HCT116 (cell line): ENCODE measurements at regions not wholly inside any gene's neighbourhood (a gene's known extent, or its start where the extent isn't known, plus 50 kb on each side); places are given as distances from the start of the nearest gene placed in this dataset.

Experiments used
- ATAC-seq: fragments of 200-7000 bp; cut with Tn5 transposase; 2 replicates; pipeline ENCODE4 v1.9.1; 2020; ENCODE audit warnings: mild to moderate bottlenecking, moderate library complexity
- BruUV-seq: library from RNA; stranded (reverse); fragments of 400-500 nt; replicated peaks from 2 replicates; lab custom pipeline; 2021; lab: Mats Ljungman, UMichigan
- CTCF ChIA-PET: fragments of 300-600 bp; sonication (Branson Sonifier 250); formaldehyde crosslinking; loops from one replicate; lab custom pipeline; 2021; ENCODE audit warnings: antibody characterized with exemption; lab: Charles Lee
- POLR2A ChIA-PET: fragments of 300-600, 350-600 bp; sonication (Branson Sonifier 250); formaldehyde crosslinking; loops from one replicate; lab custom pipeline; 2021; ENCODE audit warnings: antibody characterized with exemption; lab: Charles Lee
- RAD21 ChIA-PET, 2 experiments: fragments of 300-600 bp; sonication (Branson Sonifier 250); formaldehyde crosslinking; loops; one replicate each; lab custom pipeline; 2023; ENCODE audit warnings: low total read pairs in 2 of 2; ENCODE audit not compliant: uncharacterized antibody in 2 of 2, unreplicated experiment in 2 of 2, low non-redundant PET in 1 of 2; lab: Charles Lee
- DNase-seq: peaks from one replicate; pipeline ENCODE4 v3.0.0-alpha.2; 2010; ENCODE audit warnings: low read depth, low spot score
- H2AFZ ChIP-seq: fragments of 200-600 bp; shearing (Covaris generic), sonication (generic); 2 replicates; pipeline ENCODE4 v1.6.1; 2017; ENCODE audit warnings: low read depth, mixed run types, mixed read lengths, antibody characterized with exemption, low read length; ENCODE audit not compliant: poor library complexity, severe bottlenecking
- H3K27ac ChIP-seq: 2 replicates; pipeline ENCODE4 v1.5.1; 2012; ENCODE audit warnings: low read depth, low read length
- H3K27me3 ChIP-seq: fragments of 200-600 bp; sonication (generic); 2 replicates; pipeline ENCODE4 v1.6.1; 2016; ENCODE audit warnings: mixed run types, low read length, mixed read lengths; ENCODE audit not compliant: insufficient read depth
- H3K36me3 ChIP-seq, 2 experiments: fragments of 200-500 bp in 1 of 2; fragments of 200-600 bp in 1 of 2; sonication (Bioruptor generic) in 1 of 2; sonication (generic) in 1 of 2; 2 replicates each; pipeline versions ENCODE4 v1.5.1 to v1.6.1; 2014 to 2016; ENCODE audit warnings: low read length in 2 of 2, inconsistent platforms in 1 of 2, mixed read lengths in 1 of 2, mixed run types in 1 of 2; ENCODE audit not compliant: insufficient read depth in 2 of 2, control insufficient read depth in 1 of 2
- H3K4me1 ChIP-seq, 2 experiments: fragments of 200-600 bp in 1 of 2; sonication (generic) in 1 of 2; 2 replicates each; pipeline versions ENCODE4 v1.5.1 to v1.6.1; 2012 to 2017; ENCODE audit warnings: low read length in 2 of 2, inconsistent platforms in 1 of 2, mild to moderate bottlenecking in 1 of 2, mixed read lengths in 1 of 2, mixed run types in 1 of 2, moderate library complexity in 1 of 2; ENCODE audit not compliant: insufficient read depth in 2 of 2, control insufficient read depth in 1 of 2
- H3K4me2 ChIP-seq: fragments of 200-600 bp; sonication (generic); 2 replicates; pipeline ENCODE4 v1.6.1; 2017; ENCODE audit warnings: mixed run types, low read length, mixed read lengths
- H3K4me3 ChIP-seq, 2 experiments: fragments of 200-600 bp in 1 of 2; sonication (generic) in 1 of 2; replicated peaks in 1 of 2; 2 replicates each; pipeline ENCODE4 v1.5.1; 2011 to 2016; ENCODE audit warnings: low read length in 2 of 2, control low read depth in 1 of 2, low read depth in 1 of 2, mild to moderate bottlenecking in 1 of 2, mixed read lengths in 1 of 2, mixed run types in 1 of 2
- H3K79me2 ChIP-seq: fragments of 200-600 bp; sonication (generic); 2 replicates; pipeline ENCODE4 v1.6.1; 2017; ENCODE audit warnings: mild to moderate bottlenecking, mixed run types, low read length, moderate library complexity, mixed read lengths; ENCODE audit not compliant: insufficient read depth
- H3K9ac ChIP-seq: fragments of 200-600 bp; sonication (generic); 2 replicates; pipeline ENCODE4 v1.6.1; 2016; ENCODE audit warnings: low read length, mixed read lengths
- H3K9me2 ChIP-seq: fragments of 200-600 bp; sonication (generic), shearing (Covaris generic); 2 replicates; pipeline ENCODE4 v1.6.1; 2017; ENCODE audit warnings: mixed run types, mild to moderate bottlenecking, moderate library complexity; ENCODE audit not compliant: insufficient read depth
- H3K9me3 ChIP-seq, 2 experiments: fragments of 200-500 bp in 1 of 2; fragments of 200-600 bp in 1 of 2; sonication (Bioruptor generic) in 1 of 2; sonication (generic) in 1 of 2; 2 replicates each; pipeline ENCODE4 v1.6.1; 2014 to 2017; ENCODE audit warnings: low read length in 2 of 2, mixed read lengths in 2 of 2, inconsistent platforms in 1 of 2, low read depth in 1 of 2, mild to moderate bottlenecking in 1 of 2, mixed run types in 1 of 2, moderate library complexity in 1 of 2; ENCODE audit not compliant: control insufficient read depth in 1 of 2, insufficient read depth in 1 of 2
- H4K20me1 ChIP-seq: fragments of 200-600 bp; sonication (generic), shearing (Covaris generic); 2 replicates; pipeline ENCODE4 v1.6.1; 2017; ENCODE audit warnings: mixed run types, mild to moderate bottlenecking, moderate library complexity; ENCODE audit not compliant: insufficient read depth
- EGR1 ChIP-seq: IDR thresholded peaks from 2 replicates; pipeline ENCODE4 v1.6.1; 2012; ENCODE audit warnings: low read depth
- EZH2 ChIP-seq: fragments of 200-600 bp; sonication (generic); IDR thresholded peaks from 2 replicates; pipeline ENCODE4 v1.6.1; 2017; ENCODE audit warnings: antibody characterized with exemption, mixed run types
- EZH2phosphoT487 ChIP-seq: fragments of 200-600 bp; IDR thresholded peaks from 2 replicates; pipeline ENCODE4 v1.6.1; 2018; ENCODE audit warnings: antibody characterized with exemption, borderline replicate concordance
- JUND ChIP-seq: IDR thresholded peaks from 2 replicates; pipeline ENCODE4 v1.6.1; 2012
- POLR2A ChIP-seq: IDR thresholded peaks from 2 replicates; pipeline ENCODE4 v1.7.0; 2011; ENCODE audit warnings: borderline replicate concordance; ENCODE audit not compliant: insufficient read depth, insufficient read length; ENCODE audit errors: extremely low read depth
- POLR2AphosphoS5 ChIP-seq: IDR thresholded peaks from 2 replicates; pipeline ENCODE4 v1.6.1; 2011; ENCODE audit warnings: mild to moderate bottlenecking, low read depth, low read length, moderate library complexity
- RAD21 ChIP-seq: IDR thresholded peaks from 2 replicates; pipeline ENCODE4 v1.6.1; 2012; ENCODE audit warnings: low read depth, mild to moderate bottlenecking
- SRF ChIP-seq: IDR thresholded peaks from 2 replicates; pipeline ENCODE4 v1.6.1; 2012; ENCODE audit warnings: low read depth
- TCF7L2 ChIP-seq: IDR thresholded peaks from 2 replicates; pipeline ENCODE4 v1.7.0; 2011; ENCODE audit warnings: borderline replicate concordance, inconsistent platforms; ENCODE audit not compliant: insufficient read depth, insufficient read length; ENCODE audit errors: extremely low read depth
- YY1 ChIP-seq: IDR thresholded peaks from 2 replicates; pipeline ENCODE4 v1.6.1; 2011; ENCODE audit warnings: low read length, low read depth, moderate library complexity, mild to moderate bottlenecking; ENCODE audit not compliant: insufficient replicate concordance; ENCODE audit errors: extremely low read depth
- ZBTB33 ChIP-seq: IDR thresholded peaks from 2 replicates; pipeline ENCODE4 v1.6.1; 2011; ENCODE audit warnings: mild to moderate bottlenecking, low read length, moderate library complexity; ENCODE audit not compliant: insufficient replicate concordance; ENCODE audit errors: extremely low read depth
- ZFX ChIP-seq: fragments of 450-650 bp; IDR thresholded peaks from 2 replicates; pipeline ENCODE4 v1.6.1; 2017
- ZNF274 ChIP-seq: fragments of 200-500 bp; sonication (Bioruptor generic); IDR thresholded peaks from 2 replicates; pipeline ENCODE4 v1.6.1; 2014; ENCODE audit warnings: mild to moderate bottlenecking, low read depth, low read length, inconsistent platforms
- intact Hi-C: fragments of 100-400 bp; cut with micrococcal nuclease; formaldehyde crosslinking; loops from 2 replicates; pipeline ENCODE4 v1.10.0; 2022
- TF ChIP-seq, protein P1 (sequence below), 3 experiments: fragments of 200-600 bp in 1 of 3; sonication (generic) in 1 of 3; IDR thresholded peaks in 2 of 3; conservative IDR thresholded peaks in 1 of 3; 2 replicates each; pipeline ENCODE4 v1.5.1; 2012 to 2017; ENCODE audit warnings: low read depth in 2 of 3, low read length in 2 of 3, antibody characterized with exemption in 1 of 3, borderline replicate concordance in 1 of 3, control low read depth in 1 of 3, mild to moderate bottlenecking in 1 of 3, mixed read lengths in 1 of 3, mixed run types in 1 of 3, moderate library complexity in 1 of 3; ENCODE audit not compliant: insufficient read depth in 1 of 3
- TF ChIP-seq, protein P2 (sequence below): IDR thresholded peaks from 2 replicates; pipeline ENCODE4 v1.6.1; 2012

GRCh38 chr14:94689218-94689984 lies 77.2 kb downstream of the SERPINA3 start:
- intact Hi-C loops: loop anchor here (1.0 to 10.0 kb wide), 4 partner anchors 59 to 743 kb away; no protein-coding TSS in a partner anchor
- no peaks in the 10 kb centered on the region for H3K36me3 ChIP-seq
- H2AFZ ChIP-seq: peak overlapping the region; percentile 99
- no peaks in the 10 kb centered on the region for H4K20me1 ChIP-seq
- ATAC-seq: peak; percentile 99
- H3K4me1 ChIP-seq: peaks cover 0 to 8% of the 10 kb centered on the region in 2 experiments; a peak in 1 of 4 replicates
- POLR2A ChIA-PET: interaction anchor here (0.5 kb wide), 1 partner anchor 116 kb away, joined by 4 read pairs; no protein-coding TSS in a partner anchor
- no peaks in the 10 kb centered on the region for H3K27me3 ChIP-seq
- H3K4me2 ChIP-seq: peak overlapping the region; percentile 73
- BruUV-seq: no TSS peak
- no peaks in the 10 kb centered on the region for H3K9me3 ChIP-seq
- H3K9me2 ChIP-seq: no peaks in the 10 kb centered on the region
- peak overlapping the region; percentile 24 to 29; a peak in 3 of 4 replicates for H3K4me3 ChIP-seq
- TF ChIP-seq RAD21 (peak; percentile 98), ZNF274 (no peak), EZH2phosphoT487 (no peak), POLR2AphosphoS5 (no peak), JUND (no peak), EZH2 (no peak), POLR2A (no peak), EGR1 (no peak), SRF (no peak), ZFX (peak; percentile 44; the same call in 1 of the 2 replicates), YY1 (no peak), TCF7L2 (no peak), ZBTB33 (no peak)
- TF ChIP-seq, protein P1, sequence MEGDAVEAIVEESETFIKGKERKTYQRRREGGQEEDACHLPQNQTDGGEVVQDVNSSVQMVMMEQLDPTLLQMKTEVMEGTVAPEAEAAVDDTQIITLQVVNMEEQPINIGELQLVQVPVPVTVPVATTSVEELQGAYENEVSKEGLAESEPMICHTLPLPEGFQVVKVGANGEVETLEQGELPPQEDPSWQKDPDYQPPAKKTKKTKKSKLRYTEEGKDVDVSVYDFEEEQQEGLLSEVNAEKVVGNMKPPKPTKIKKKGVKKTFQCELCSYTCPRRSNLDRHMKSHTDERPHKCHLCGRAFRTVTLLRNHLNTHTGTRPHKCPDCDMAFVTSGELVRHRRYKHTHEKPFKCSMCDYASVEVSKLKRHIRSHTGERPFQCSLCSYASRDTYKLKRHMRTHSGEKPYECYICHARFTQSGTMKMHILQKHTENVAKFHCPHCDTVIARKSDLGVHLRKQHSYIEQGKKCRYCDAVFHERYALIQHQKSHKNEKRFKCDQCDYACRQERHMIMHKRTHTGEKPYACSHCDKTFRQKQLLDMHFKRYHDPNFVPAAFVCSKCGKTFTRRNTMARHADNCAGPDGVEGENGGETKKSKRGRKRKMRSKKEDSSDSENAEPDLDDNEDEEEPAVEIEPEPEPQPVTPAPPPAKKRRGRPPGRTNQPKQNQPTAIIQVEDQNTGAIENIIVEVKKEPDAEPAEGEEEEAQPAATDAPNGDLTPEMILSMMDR (IDR thresholded peaks at IDR 0.05 in 2 of 3, conservative IDR thresholded peaks at IDR 0.05 in 1 of 3; ENCODE audit: borderline replicate concordance in 1 of 3, insufficient read depth in 1 of 3, low read depth in 2 of 3, low read length in 2 of 3): peak; percentile 90 to 97 (median 96)
- TF ChIP-seq, protein P2, sequence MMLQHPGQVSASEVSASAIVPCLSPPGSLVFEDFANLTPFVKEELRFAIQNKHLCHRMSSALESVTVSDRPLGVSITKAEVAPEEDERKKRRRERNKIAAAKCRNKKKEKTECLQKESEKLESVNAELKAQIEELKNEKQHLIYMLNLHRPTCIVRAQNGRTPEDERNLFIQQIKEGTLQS: no peak
- TF ChIP-seq, all 23 proteins: peak for 3
- H3K9ac ChIP-seq: peak overlapping the region; percentile 45
- no peaks in the 10 kb centered on the region for H3K79me2 ChIP-seq
- CTCF ChIA-PET: interaction anchor here (0.6 to 1.5 kb wide), 10 partner anchors 10 to 1305 kb away, joined by 3 to 10 read pairs (median 4); no protein-coding TSS in a partner anchor
- RAD21 ChIA-PET: interaction anchor here (0.5 to 1.5 kb wide), 4 partner anchors 60 to 743 kb away, joined by 3 to 4 read pairs (median 3); no protein-coding TSS in a partner anchor
- DNase-seq: no peak
- no peak overlapping the region for H3K27ac ChIP-seq
